GM21515 (cell line): ENCODE measurements at regions not wholly inside any gene's neighbourhood (a gene's known extent, or its start where the extent isn't known, plus 50 kb on each side); places are given as distances from the start of the nearest gene placed in this dataset.
"Not testable (repeated sequence)": the region's sequence is repeated elsewhere in the genome, so short reads cannot be mapped to it uniquely, and the experiment has no call there.

ENCODE experiments used
- ATAC-seq: cut with Tn5 transposase; IDR thresholded peaks from one replicate; pipeline ENCODE4 v1.9.1; 2021; ENCODE audit not compliant: unreplicated experiment

DNA sequence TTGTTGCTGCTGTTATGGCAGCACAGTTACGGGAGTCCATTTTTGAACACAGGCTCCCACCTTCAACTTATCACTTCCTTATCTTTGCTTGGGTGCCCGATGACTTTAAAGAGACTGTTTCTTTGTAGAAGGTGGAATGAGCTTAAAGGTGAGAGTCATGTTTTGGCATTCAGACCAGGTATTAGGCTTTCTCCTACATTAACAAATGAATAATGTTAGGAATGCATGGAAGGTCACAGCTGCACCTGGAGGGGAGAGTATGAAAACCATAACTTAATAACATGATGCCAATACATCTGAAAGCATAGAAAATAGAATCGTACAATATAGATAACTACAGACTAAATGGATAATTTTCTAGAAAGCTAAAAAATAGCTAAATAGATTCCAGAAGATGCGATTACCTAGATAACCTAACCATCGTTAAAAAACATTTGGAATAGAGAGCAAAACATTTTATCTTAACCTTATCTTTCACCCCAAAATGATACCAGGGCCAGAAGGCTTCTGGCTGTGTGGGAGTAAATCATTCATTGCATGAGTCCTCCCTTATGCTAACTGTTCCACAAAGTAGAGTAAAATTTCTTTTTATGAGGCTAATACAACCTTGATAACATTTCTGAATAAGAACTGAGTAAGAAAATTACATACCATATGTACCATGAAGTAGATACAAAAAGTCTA, 126.2 kb upstream of the ADCY2 start:
- no peak for ATAC-seq

DNA sequence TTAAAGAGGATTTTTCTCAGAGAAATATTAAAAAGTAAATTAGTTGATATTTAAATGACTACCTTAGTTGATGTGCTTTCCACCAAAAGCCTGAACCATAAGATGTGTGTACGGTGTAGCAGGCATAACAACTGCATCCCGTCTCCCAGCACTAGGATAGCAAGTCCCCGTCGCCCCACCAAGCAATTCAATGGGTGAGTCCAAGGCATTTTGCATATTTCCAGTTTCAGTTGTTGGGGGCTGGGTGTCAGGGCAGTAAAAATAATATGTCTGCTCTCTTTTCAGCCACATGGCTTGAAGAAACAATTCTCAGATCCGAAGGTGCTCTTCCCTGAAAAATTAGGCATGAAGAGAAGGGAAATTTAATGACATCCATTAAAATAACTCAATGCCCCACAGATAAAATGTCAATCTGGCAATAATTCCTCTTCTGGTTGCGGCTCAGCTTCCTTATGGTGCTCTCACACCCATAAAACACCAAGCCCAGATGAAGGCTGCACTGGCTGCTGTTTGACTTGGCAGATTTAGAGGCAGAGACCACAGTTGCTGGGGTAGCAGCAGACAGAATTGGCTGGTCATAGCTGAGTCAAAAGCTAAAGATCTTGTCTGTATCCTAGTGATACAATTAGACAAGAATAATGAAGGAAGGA, 124.4 kb upstream of the ADCY2 start:
- no peak for ATAC-seq

DNA sequence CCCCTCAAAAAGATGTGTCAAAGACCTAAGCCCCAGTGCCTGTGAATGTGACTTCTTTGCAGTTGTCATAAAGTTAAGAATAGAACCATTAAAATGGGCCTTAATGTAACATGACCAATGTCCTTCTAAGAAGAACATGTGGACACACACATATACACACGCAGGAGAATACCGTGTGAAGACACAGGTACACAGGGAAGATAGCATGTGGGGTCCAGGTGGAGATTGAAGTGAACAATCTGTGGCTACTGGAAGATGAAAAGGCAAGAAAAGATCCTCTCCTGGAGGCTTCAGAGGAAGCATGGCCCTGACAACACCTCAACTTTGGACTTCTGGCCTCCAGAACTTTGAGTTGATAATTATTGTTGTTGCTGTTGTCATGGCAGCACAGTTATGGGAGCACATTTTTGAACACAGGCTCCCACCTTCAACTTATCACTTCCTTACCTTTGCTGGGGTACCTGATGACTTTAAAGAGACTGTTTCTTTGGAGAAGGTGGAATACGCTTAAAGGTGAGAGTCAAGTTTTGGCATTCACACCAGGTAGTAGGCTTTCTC, 123.5 kb upstream of the ADCY2 start:
- no peak for ATAC-seq

- no peak for ATAC-seq
Observed at GRCh38 chr5:7274203-7274602, 121.7 kb upstream of the ADCY2 start.

DNA sequence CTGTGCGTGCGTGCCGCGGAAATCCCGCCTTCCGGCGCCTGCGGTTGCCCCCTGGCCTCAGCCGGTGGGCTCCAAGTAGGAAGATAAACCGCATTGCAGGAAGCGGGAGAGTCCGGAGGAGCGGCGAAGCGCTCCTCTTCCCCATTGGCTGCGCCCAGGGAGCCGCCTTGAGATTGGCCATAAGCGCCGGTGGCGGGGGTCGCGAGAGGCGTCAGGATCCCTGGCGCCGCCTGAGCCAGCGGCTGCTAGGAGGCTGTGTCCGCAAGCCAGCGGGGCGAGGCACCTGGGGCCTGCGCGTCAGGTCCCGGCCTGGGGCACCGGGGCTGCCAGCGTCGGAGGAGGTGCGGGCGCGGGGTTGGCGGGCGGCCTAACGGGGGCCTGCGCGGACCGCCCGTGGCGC, 106.3 kb upstream of the ADCY2 start:
- ATAC-seq: not testable (repeated sequence)

GRCh38 chr5:7297821-7298220, 98.1 kb upstream of the ADCY2 start:
- ATAC-seq: not testable (repeated sequence)

GRCh38 chr5:7299731-7300130, 96.2 kb upstream of the ADCY2 start:
- not testable (repeated sequence) for ATAC-seq

- ATAC-seq: not testable (repeated sequence)
Observed at GRCh38 chr5:7305000-7305674, 90.8 kb upstream of the ADCY2 start.

DNA sequence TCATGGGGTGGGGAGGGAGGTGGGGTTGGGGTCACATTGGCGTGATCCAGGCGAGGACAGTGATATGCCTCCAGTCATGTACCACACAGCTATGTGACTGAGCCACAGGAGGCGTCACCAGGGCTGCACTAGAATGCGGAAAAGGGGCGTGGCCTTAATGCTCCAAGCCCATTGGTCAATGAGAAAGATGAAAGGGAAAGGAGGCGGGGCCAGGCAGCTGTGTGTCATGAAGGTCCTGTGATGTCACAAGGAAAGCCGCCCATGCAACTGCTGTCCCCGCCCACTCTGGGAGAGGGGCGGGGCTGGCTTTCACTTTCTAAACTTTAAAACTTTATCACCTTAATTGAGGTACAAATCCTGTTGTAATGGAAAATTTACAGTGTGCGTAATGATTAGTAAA, 89.4 kb upstream of the ADCY2 start:
- ATAC-seq: not testable (repeated sequence)

DNA sequence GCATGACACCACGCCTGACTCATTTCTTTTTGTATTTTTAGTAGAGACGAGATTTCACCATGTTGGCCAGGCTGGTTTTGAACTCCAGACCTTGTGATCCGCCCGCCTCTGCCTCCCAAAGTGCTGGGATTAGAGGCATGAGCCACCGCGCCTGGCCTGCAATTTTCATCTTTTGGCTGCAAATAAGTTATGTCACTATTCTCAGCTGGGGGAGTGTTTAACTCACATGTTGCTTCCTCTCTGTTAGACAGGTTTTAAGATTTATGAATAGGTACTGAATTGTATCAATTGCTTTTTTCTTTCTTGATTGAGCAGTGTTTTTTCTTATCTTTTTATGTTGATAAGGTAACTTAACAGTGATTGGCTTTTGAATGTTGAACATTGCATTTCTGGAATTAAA, 88.2 kb upstream of the ADCY2 start:
- not testable (repeated sequence) for ATAC-seq

GRCh38 chr5:7309715-7310114, 86.2 kb upstream of the ADCY2 start:
- ATAC-seq: not testable (repeated sequence)

- not testable (repeated sequence) for ATAC-seq
Observed at GRCh38 chr5:7310656-7311055, 85.3 kb upstream of the ADCY2 start.

DNA sequence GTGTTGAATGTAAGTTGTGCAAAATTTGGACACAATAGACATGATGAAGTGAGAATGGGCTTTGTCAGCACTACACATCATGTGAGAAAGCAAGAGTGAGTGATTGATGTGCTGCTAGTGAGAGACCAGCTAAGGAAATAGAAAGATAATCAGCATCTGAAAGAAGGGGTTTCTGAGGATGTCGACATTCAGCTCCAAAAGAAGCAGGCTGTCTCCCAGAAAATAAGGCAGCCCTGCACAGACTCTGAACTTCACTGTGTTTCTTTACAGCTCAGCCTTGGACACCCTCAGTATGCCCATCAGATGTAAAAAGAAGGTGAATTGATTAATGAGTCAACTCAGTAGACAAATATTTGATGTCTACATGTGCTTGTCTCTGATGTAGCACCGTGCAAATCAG, 80.8 kb upstream of the ADCY2 start:
- no peak for ATAC-seq

GRCh38 chr5:7317751-7318150, 78.2 kb upstream of the ADCY2 start:
- ATAC-seq: no peak

DNA sequence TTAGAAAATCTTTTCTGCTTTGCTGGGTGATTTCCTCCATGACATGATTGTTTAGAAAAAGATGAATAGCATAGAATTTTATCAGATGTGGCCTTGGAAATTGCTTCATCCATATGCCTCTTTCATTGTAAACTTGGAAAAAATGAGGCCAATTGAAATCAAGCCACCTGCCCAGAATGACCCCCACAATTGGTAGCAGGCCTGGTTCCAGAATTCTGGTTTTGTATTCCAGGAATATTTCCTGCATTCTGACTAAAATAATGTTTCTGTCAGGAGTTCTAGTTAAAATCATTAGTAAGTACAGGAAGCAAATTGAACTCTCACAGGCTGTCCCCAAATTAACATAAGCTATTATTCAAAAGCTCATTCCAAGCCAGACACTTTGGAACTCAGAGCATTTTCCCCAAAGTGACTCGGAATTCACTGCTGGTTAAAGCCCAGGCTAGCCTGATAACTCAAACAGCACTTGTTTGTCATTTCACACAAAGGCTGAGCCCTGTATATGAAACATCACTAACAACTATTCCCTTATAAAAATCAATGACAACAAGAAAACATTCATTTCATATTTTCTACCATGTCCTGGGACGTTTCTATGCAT, 75.1 kb upstream of the ADCY2 start:
- ATAC-seq: no peak

- ATAC-seq: no peak
Observed at GRCh38 chr5:7321724-7322123, 74.2 kb upstream of the ADCY2 start.

DNA sequence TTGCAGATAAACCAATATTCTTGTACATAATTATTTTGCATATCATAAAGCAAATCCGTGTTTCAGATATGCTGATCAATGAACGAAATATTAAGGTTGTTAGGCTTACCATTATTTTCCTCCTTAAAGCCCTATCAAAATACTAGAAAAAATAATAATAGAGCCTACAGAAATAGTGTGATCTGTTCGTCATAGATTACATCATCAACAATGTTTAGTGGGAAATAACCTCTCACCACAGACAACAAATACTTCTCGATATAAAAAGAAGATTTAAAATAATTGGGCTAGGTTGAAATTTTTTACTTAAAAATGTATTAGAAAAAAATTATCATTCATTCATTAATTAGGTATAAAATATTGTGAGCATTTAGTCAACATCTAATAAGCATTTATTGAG, 71.0 kb upstream of the ADCY2 start:
- ATAC-seq: no peak

DNA sequence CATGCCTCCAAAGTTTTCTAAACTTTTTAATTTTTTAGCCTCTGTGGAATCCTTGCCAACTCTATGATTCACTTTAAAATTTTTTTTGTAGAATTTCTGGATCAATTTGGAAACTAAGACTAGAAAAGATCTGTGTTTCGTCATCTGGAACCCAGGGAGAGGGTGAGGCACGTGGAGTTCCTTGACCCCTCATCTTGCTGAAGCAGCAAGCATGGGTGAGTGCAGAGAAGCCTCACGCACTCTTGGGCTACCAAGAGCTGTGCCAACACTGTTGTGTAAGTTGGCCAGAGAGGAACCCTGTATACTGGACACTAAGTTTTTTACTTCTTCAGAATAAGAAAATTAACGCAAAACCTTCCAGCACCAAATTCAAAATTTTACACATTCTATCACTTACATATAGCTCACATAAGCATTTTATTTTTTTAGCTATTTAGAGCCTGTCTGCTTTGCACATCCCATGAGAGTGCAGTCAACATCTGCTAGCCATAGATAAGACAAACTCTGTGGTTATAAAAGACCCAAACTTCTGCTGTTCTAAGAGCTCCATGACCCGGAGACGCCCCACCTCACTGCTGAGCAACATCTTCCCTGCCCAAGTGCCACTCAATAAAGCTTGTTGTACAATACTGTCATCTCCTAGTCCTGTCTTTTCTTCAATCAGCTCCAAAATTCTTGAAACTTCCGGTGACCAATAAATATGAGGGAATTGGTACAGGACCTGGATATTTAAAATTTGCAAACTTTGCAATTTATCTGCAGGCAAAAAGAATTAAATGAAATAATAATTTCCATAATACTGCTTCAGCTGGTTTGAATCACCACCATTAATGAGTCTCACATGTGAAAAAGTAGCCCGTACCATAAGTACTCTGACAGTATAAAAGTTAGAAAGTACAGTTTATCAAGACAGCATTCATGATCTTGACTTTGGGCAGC, 69.7 kb upstream of the ADCY2 start:
- no peak for ATAC-seq

- no peak for ATAC-seq
Observed at GRCh38 chr5:7329141-7329540, 66.8 kb upstream of the ADCY2 start.

DNA sequence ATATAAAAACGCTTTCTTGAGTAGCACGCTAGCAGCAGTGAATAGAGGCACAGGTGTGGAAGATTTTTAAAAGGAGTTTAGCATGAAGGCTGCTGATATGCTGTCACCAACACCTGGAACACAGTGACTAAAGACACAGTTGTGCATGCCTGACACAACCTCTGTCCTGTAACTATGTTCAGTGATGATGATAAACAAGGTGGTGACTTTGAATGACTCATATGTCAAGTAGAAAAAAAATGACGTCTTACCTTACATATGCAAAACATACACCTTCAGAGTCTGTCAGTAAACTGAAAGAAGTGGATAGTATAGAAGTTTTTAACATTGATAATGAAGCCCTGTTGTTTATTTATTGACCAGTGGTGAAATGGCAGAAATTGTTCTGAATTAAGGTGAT, 66.2 kb upstream of the ADCY2 start:
- no peak for ATAC-seq
